Activated CD4-positive, alpha-beta T cell treated with anti-CD3 and anti-CD28 coated beads for 24 hours (primary cell): ENCODE measurements at regions not wholly inside any gene's neighbourhood (a gene's known extent, or its start where the extent isn't known, plus 50 kb on each side); places are given as distances from the start of the nearest gene placed in this dataset.
"Not testable (repeated sequence)": the region's sequence is repeated elsewhere in the genome, so short reads cannot be mapped to it uniquely, and the experiment has no call there.

Source experiments
- DNase-seq, 2 donors: peaks; one replicate each; pipeline ENCODE4 v3.0.0-alpha.2; 2020; ENCODE audit warnings: low read depth in 2 of 2

DNA sequence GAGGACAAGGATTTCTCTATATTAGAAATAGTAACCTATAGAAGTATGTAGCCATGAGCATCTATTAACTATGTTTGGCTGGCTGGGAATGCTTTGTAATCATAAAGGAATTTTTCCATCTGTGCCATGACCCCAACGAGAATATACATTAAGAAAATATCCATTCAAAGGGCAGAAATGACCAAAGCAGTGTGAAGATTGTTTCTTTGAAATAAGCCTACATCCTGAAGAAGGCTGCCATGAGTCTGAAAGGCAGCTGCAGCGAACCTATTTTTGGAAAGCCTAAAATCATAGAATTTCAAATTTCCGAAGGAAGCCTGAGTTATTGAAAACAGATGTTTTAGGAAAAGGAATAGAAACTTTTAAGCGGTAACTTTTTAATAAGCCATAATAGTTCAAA, 244.2 kb upstream of the FOXK1 start:
- no peak for DNase-seq

DNA sequence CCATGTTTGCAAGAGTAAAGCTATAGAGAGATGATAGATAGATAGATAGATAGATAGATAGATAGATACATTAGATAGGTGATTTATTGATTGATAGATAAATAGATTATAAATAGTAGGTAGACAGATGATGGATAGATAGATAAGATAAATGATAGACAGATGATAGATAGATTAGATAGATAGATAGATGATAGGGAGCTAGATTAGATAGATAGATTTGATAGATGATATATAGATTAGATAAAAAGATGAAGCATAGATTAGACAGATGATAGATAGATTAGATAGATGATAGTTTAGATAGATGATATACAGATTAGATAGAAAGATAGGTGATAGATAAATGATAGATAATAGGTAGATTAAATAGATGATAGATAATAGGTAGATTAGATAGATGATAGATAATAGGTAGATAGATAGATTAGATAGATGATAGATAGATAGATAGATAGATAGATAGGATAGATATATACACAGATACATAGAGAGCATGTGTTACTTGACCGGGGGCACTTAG, 243.3 kb upstream of the FOXK1 start:
- no peak for DNase-seq

- no peak for DNase-seq
Observed at GRCh38 chr7:4439444-4439843, 242.7 kb upstream of the FOXK1 start.

DNA sequence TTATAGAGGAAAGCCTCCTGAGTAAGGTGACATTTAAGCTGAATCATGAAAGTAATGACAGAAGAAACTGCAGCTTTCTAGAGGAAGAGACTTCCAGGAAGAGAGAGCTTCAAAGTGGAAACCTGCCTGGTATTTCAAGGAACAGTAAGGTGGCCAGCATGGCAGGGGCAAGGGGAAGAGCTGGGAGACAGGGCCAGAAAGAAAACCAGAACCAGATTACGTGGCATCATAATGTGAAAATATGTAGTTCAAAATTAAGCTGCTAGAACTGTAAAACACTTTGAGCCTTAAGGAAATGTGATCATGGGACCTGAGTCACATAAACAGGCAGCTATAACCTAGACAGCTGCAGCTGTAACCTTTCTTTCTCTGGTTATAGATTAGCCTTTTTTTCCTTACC, 238.0 kb upstream of the FOXK1 start:
- DNase-seq: no peak

DNA sequence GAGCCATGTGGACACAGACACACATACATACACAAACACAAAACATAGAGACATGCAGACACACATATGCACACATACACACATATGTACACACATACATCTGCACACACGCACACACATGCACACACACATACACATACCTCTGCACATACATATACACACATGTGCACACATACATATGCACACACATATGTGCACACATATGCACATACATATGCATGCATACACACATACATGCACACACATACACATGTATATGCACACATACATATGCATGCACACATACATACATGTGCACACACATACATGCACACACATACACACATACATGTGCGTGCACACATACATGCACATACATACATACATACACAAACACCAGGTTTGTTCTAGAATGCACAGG, 236.3 kb upstream of the FOXK1 start:
- DNase-seq: no peak

DNA sequence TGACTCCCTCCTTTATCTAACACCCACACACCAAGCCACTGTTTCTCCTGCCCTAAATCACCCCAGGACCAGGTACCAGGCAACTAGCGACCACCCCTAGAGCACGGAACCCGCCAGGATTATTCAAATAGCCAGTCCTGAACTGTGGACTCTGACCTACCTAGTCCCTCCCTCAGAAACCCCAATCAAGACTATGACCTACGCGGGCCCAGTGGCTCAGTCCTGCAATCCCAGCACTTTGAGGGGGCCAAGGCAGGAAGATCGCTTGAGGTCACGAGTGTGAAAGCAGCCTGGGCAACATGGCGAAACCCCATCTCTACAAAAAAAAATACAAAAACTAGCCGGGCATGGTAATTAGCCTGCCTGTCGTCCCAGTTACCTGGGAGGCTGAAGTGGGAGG, 232.8 kb upstream of the FOXK1 start:
- DNase-seq: no peak

- DNase-seq: no peak
Observed at GRCh38 chr7:4450483-4450882, 231.6 kb upstream of the FOXK1 start.

DNA sequence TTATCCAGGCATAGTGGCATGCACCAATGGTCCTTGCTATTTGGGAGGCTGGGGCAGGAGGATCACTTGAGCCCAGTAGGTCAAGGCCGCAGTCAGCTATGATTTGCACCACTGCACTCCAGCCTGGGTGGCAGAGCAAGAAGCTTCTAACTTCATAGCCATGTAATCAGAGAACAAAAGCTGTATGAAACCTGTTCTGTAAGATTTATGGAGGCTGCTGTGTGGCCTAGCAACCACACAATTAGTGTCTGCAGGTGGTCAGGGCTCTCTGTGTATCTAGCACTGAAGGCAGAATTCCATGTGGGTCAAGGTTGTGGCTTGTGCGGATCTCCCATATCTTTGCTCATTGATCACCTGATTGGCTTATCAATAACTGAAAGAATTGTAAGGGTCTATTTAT, 221.5 kb upstream of the FOXK1 start:
- no peak for DNase-seq

DNA sequence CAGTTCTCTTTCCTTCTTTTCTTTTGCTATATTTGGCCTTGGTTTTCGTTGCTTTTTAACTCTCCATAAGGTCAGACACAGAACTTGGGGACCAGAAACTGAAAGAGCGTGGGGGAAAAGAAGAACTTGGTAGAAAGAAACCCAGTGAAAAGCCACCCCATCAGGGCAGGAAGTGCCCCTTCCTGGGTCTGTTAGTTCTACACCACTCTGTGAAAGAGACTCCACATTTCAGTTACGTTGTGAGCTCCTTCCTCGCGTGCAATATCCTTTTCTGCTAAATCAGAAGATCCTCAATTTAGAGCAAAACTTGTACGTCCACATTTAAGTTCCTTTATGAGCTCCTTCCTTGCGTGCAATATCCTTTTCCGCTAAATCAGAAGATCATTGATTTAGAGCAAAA, 220.6 kb upstream of the FOXK1 start:
- DNase-seq: no peak

GRCh38 chr7:4468320-4469102, 213.6 kb upstream of the FOXK1 start:
- no peak for DNase-seq

- no peak for DNase-seq
Observed at GRCh38 chr7:4470246-4470645, 211.8 kb upstream of the FOXK1 start.

- no peak for DNase-seq
Observed at GRCh38 chr7:4472728-4473127, 209.4 kb upstream of the FOXK1 start.

GRCh38 chr7:4479367-4480039, 202.6 kb upstream of the FOXK1 start:
- DNase-seq: peak in 1 of 2 donors; percentile 3

DNA sequence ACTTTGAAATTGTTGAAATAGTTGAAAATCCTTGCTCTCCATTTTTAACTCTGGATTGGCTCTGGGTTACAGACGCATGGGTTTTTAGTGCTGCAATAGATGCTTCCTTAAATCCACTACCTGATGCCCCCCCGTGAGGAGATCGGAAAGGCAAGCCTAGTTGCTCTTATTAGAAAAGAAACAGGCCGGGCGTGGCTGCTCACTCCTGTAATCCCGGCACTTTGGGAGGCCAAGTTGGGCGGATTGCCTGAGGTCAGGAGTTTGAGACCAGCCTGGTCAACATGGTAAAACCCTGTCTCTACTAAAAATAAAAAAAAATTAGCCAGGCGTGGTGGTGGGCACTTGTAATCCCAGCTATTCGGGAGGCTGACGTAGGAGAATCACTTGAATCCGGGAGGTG, 202.0 kb upstream of the FOXK1 start:
- not testable (repeated sequence) for DNase-seq

DNA sequence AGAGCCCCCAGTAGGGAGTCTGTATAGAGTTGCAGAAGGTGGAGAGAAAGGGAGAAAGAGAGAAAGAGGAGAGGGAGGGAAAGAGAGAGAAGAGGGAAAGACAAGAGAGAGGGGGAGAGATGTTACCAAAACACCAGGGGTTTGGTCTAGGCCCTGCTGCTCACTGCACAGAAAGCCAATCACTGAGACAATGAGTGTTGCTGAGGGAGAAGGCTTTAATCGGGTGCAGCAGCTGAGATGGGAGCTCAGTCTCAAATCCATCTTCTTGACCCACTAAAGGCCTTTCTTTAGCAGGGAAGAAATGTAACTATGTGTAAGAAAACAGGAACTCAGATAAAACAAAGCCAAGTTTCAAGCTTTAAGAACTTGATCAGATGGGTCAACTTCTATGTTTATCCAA, 198.2 kb upstream of the FOXK1 start:
- no peak for DNase-seq

DNA sequence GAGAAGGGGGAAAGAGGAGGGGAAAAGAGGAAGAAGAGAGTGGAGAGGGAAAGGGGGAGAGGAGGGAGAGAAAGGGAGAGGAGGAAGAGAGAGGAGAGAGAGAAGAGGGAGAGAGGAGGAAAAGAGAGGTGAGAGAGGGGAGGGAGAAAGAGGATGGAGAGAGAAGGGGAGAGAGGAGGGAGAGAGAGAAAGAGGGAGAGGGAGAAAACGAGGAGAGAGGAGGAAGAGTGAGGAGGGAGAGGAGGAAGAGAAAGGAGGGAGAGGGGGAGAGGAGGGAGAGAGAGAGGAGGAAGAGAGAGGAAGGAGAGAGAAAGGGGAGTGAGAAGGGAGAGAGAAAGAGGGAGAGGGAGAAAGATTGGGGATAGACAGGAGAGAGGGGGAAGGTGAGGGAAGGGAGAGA, 197.6 kb upstream of the FOXK1 start:
- DNase-seq: no peak

- no peak for DNase-seq
Observed at GRCh38 chr7:4486907-4487306, 195.2 kb upstream of the FOXK1 start.

GRCh38 chr7:4496911-4497310, 185.2 kb upstream of the FOXK1 start:
- DNase-seq: not testable (repeated sequence)

DNA sequence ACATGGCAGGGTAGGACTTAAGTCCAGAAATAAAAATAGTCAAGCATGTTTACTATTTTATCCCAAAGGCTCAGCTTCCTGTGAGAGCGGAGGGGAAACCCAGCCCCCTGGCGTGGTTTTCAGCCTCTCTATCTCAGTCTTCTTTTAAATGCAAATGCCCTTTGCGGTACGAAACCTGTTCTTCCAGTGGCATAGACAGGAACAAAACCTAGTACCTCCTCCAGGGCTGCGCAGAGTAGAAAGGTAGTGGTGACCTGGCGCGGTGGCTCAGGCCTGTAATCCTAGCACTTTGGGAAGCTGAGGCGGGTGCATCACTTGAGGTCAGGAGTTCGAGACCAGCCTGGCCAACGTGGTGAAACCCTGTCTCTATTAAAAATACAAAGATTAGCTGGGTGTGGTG, 181.3 kb upstream of the FOXK1 start:
- DNase-seq: no peak

GRCh38 chr7:4507886-4508285, 174.2 kb upstream of the FOXK1 start:
- not testable (repeated sequence) for DNase-seq

- DNase-seq: no peak
Observed at GRCh38 chr7:4513450-4513849, 168.6 kb upstream of the FOXK1 start.

DNA sequence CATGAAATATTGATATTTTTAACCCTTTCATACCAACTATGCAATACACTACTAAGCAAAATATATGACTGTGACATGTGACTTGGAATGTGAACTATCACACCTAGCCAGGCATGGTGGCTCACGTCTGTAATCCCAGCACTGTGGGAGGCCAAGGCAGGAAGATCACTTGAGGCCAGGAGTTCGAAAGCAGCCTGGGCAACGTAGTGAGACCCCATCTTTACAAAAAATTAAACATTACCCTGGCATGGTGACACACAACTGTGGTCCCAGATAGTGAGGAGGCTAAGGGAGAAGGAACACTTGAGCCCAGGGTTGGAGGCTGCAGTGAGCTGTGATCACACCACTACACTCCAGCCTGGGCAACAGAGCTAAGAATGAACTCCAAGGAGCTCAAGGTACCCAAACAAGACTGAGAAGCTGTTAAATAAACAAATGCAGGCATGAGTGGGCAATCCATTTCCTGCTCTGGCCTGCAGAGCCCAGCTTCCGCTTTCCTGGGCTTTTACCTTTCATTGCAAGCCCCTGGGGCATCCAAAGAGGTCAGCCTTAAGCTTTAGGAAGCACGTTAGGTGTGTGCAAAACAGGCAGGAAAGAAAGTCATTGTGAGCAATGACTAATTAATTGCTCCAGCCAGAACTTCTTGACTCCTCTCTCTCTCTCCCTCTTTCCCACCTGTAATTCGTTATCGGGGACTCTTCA, 162.1 kb upstream of the FOXK1 start:
- no peak for DNase-seq

DNA sequence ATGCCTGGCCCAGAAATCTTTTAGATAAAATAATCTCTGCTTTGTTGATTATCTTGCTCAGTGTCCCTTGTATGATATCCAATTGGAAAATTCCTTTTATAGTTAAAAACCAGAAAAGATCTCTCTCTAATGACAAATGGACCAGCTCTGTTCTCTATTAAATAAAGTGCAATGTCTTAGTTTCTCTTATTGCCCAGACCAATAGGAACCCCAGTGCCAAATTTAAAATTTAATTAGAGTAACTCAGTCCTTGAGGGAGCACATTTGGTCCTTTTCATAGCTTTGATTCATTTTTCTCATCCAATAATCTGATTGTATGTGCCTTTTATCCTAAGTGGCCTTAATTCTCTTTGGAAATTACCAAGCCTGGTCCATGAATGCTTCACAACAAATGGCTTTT, 158.9 kb upstream of the FOXK1 start:
- DNase-seq: no peak
